Mesenchymal stem cell (in vitro differentiated cells and primary cell): ENCODE measurements at regions not wholly inside any gene's neighbourhood (a gene's known extent, or its start where the extent isn't known, plus 50 kb on each side); places are given as distances from the start of the nearest gene placed in this dataset.

Source experiments
- DNase-seq: peaks from one replicate; pipeline ENCODE4 v3.0.0-alpha.2; 2013
- H2AFZ ChIP-seq: one replicate; pipeline ENCODE4 v1.6.1; 2013; ENCODE audit warnings: low read depth, mild to moderate bottlenecking, control low read depth, inconsistent platforms, low read length, moderate library complexity
- H2AK5ac ChIP-seq: 2 replicates; pipeline ENCODE4 v1.6.1; 2013; ENCODE audit warnings: low read length, moderate library complexity, mild to moderate bottlenecking, inconsistent platforms; ENCODE audit not compliant: severe bottlenecking
- H2BK120ac ChIP-seq: one replicate; pipeline ENCODE4 v1.6.1; 2013; ENCODE audit warnings: low read depth, mild to moderate bottlenecking, inconsistent platforms, low read length, moderate library complexity
- H2BK12ac ChIP-seq, 2 experiments: one replicate each; pipeline ENCODE4 v1.6.1; 2013; ENCODE audit warnings: inconsistent platforms in 2 of 2, low read length in 2 of 2, mild to moderate bottlenecking in 2 of 2, moderate library complexity in 2 of 2, control low read depth in 1 of 2
- H2BK15ac ChIP-seq: one replicate; pipeline ENCODE4 v1.6.1; 2013; ENCODE audit warnings: mild to moderate bottlenecking, low read depth, inconsistent platforms; ENCODE audit not compliant: poor library complexity, severe bottlenecking
- H2BK5ac ChIP-seq: 2 replicates; pipeline ENCODE4 v1.6.1; 2013; ENCODE audit warnings: low read depth, mild to moderate bottlenecking, low read length, control low read depth, inconsistent platforms; ENCODE audit not compliant: poor library complexity, severe bottlenecking
- H3K14ac ChIP-seq, 2 experiments: one replicate each; pipeline ENCODE4 v1.6.1; 2013; ENCODE audit warnings: inconsistent platforms in 2 of 2, low read length in 2 of 2, control low read depth in 1 of 2, mild to moderate bottlenecking in 1 of 2, moderate library complexity in 1 of 2
- H3K18ac ChIP-seq, 2 experiments: one replicate each; pipeline ENCODE4 v1.6.1; 2013; ENCODE audit warnings: inconsistent platforms in 2 of 2, low read length in 2 of 2, control low read depth in 1 of 2, low read depth in 1 of 2, mild to moderate bottlenecking in 1 of 2
- H3K23ac ChIP-seq, 2 experiments: one replicate each; pipeline ENCODE4 v1.6.1; 2013; ENCODE audit warnings: inconsistent platforms in 2 of 2, low read length in 2 of 2, mild to moderate bottlenecking in 2 of 2, moderate library complexity in 2 of 2, control low read depth in 1 of 2
- H3K27ac ChIP-seq: 2 replicates; pipeline ENCODE4 v1.5.1; 2013; ENCODE audit warnings: mild to moderate bottlenecking, moderate library complexity, low read length, control low read depth, inconsistent platforms; ENCODE audit not compliant: poor library complexity, severe bottlenecking
- H3K27me3 ChIP-seq, 2 experiments: 2 replicates each; pipeline versions ENCODE4 v1.6.1 to v1.7.0; 2013; ENCODE audit warnings: low read length in 2 of 2, mild to moderate bottlenecking in 2 of 2, moderate library complexity in 2 of 2, control low read depth in 1 of 2, inconsistent platforms in 1 of 2; ENCODE audit not compliant: control insufficient read depth in 1 of 2, insufficient read depth in 1 of 2
- H3K36me3 ChIP-seq, 2 experiments: 2 replicates each; pipeline versions ENCODE4 v1.6.1 to v1.7.0; 2013; ENCODE audit warnings: low read length in 2 of 2, control low read depth in 1 of 2, inconsistent platforms in 1 of 2, low read depth in 1 of 2, mild to moderate bottlenecking in 1 of 2; ENCODE audit not compliant: insufficient read depth in 2 of 2, control insufficient read depth in 1 of 2
- H3K4ac ChIP-seq, 2 experiments: one replicate each; pipeline ENCODE4 v1.6.1; 2013; ENCODE audit warnings: inconsistent platforms in 2 of 2, low read length in 2 of 2, mild to moderate bottlenecking in 2 of 2, moderate library complexity in 2 of 2, control low read depth in 1 of 2, low read depth in 1 of 2
- H3K4me1 ChIP-seq: 2 replicates; pipeline ENCODE4 v1.6.1; 2013; ENCODE audit warnings: low read depth, low read length, control low read depth; ENCODE audit not compliant: control insufficient read depth, insufficient read depth
- H3K4me2 ChIP-seq: 2 replicates; pipeline ENCODE4 v1.6.1; 2013; ENCODE audit warnings: low read length, mild to moderate bottlenecking, inconsistent platforms; ENCODE audit not compliant: poor library complexity, severe bottlenecking
- H3K4me3 ChIP-seq, 2 experiments: 2 replicates each; pipeline versions ENCODE4 v1.5.1 to v1.7.0; 2013; ENCODE audit warnings: low read length in 2 of 2, mild to moderate bottlenecking in 2 of 2, control low read depth in 1 of 2, low read depth in 1 of 2; ENCODE audit not compliant: insufficient read depth in 1 of 2
- H3K79me1 ChIP-seq: replicated peaks from 2 replicates; pipeline ENCODE4 v1.6.1; 2013; ENCODE audit warnings: mild to moderate bottlenecking, control low read depth, low read length, inconsistent platforms; ENCODE audit not compliant: poor library complexity, severe bottlenecking
- H3K9ac ChIP-seq: 2 replicates; pipeline ENCODE4 v1.7.0; 2013; ENCODE audit warnings: mild to moderate bottlenecking, low read length, moderate library complexity
- H3K9me3 ChIP-seq: 2 replicates; pipeline ENCODE4 v1.7.0; 2013; ENCODE audit warnings: mild to moderate bottlenecking, low read length; ENCODE audit not compliant: control insufficient read depth
- H4K8ac ChIP-seq: one replicate; pipeline ENCODE4 v1.6.1; 2013; ENCODE audit warnings: inconsistent platforms, mild to moderate bottlenecking, low read length, moderate library complexity
- H4K91ac ChIP-seq: one replicate; pipeline ENCODE4 v1.6.1; 2013; ENCODE audit warnings: mild to moderate bottlenecking, low read length, inconsistent platforms
- WGBS: methylation state at CpG from one replicate; pipeline ENCODE4 v1.1.7; 2013; ENCODE audit warnings: mixed read lengths; 5-methylcytosine and 5-hydroxymethylcytosine counted together

DNA sequence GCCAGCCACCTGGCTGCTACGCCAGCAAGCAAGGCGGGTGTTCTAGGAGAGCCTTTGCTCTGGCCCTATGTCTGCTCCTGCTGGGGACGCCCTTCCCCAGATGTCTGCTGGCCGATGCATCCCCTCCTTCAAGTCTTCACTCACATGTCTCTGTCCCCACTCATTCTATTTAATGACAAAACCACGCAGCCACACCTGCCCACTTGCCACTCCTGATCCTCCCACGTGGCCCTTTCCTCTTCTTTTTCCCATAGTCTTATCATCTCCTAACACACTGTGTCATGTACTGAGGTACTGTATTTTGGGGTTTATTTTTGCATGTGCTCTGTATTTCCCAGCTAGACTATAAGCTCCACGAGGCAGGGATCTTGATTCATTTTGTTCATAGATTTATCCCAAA, 62.0 kb upstream of the HRH2 start:
- 83% methylated on average over 7 of the region's 7 CpGs for WGBS
- no peak overlapping the region for H2BK12ac ChIP-seq
- H3K4me1 ChIP-seq: no peaks in the 10 kb centered on the region
- no peak overlapping the region for H3K27ac ChIP-seq
- H3K36me3 ChIP-seq: no peaks in the 10 kb centered on the region
- H3K4ac ChIP-seq: no peak overlapping the region
- no peak overlapping the region for H3K23ac ChIP-seq
- H4K8ac ChIP-seq: no peak overlapping the region
- no peak overlapping the region for H3K14ac ChIP-seq
- no peak overlapping the region for H3K18ac ChIP-seq
- H3K79me1 ChIP-seq: no peaks in the 10 kb centered on the region
- no peak overlapping the region for H2BK15ac ChIP-seq
- DNase-seq: no peak
- H4K91ac ChIP-seq: no peak overlapping the region
- no peak overlapping the region for H2AK5ac ChIP-seq
- H3K9me3 ChIP-seq: no peaks in the 10 kb centered on the region
- H3K9ac ChIP-seq: no peak overlapping the region
- no peak overlapping the region for H2BK120ac ChIP-seq
- no peak overlapping the region for H2BK5ac ChIP-seq
- no peak overlapping the region for H2AFZ ChIP-seq
- H3K4me3 ChIP-seq: no peak overlapping the region
- H3K27me3 ChIP-seq: no peaks in the 10 kb centered on the region
- no peak overlapping the region for H3K4me2 ChIP-seq

DNA sequence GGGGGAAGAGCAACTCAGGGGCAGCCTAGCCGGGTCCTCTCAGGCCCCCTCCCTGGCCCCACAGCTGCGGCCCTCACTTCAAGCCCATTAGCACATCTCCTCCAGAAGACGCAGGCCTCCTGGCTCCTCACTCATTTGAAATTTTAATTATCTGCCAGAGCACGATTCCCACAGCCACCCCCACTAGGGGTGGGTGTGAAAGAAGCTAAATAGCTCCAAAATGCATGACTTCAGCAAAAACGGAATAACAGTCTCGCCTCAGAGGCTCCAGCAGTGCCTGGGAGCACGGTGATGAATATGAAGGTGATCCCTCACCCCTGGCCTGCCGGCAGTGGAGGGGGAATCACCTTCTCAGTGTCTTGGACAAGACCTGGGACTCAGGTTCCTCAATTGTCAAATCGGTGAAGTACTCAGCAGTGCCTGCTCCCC, 61.1 kb upstream of the HRH2 start:
- no peak overlapping the region for H2BK12ac ChIP-seq
- H3K27me3 ChIP-seq: no peaks in the 10 kb centered on the region
- no peak overlapping the region for H3K4me2 ChIP-seq
- H3K4ac ChIP-seq: no peak overlapping the region
- no peaks in the 10 kb centered on the region for H3K4me1 ChIP-seq
- DNase-seq: no peak
- H4K91ac ChIP-seq: no peak overlapping the region
- no peak overlapping the region for H2AK5ac ChIP-seq
- no peak overlapping the region for H2AFZ ChIP-seq
- H4K8ac ChIP-seq: no peak overlapping the region
- H3K79me1 ChIP-seq: no peaks in the 10 kb centered on the region
- no peak overlapping the region for H2BK5ac ChIP-seq
- WGBS: 47% methylated on average over 6 of the region's 9 CpGs
- H3K36me3 ChIP-seq: no peaks in the 10 kb centered on the region
- H3K14ac ChIP-seq: no peak overlapping the region
- H3K18ac ChIP-seq: no peak overlapping the region
- no peak overlapping the region for H3K4me3 ChIP-seq
- no peak overlapping the region for H3K27ac ChIP-seq
- no peak overlapping the region for H2BK15ac ChIP-seq
- H3K9ac ChIP-seq: no peak overlapping the region
- no peak overlapping the region for H3K23ac ChIP-seq
- H2BK120ac ChIP-seq: no peak overlapping the region
- H3K9me3 ChIP-seq: no peaks in the 10 kb centered on the region

DNA sequence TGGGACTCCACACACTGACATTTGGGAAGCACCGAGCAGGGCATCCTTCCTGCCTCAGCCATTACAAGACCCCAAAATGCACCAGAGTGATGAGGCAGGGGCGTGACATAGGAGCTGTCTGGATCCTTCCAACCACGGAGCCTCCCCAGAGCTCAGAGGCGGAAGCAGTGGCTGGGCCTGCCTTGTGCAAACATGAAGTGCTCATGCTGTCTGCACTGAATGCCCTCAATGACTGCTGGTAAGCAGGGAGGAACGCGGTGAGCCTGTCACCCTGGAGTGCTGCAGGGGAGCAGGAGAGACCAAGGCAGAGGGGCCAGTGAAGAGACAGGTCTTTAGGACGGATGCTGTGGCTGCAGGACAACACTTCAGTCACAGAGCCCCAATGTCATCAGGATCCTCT, 60.2 kb upstream of the HRH2 start:
- Histone ChIP-seq H4K91ac (no peak overlapping the region), H2BK120ac (no peak overlapping the region), H3K27me3 (no peaks in the 10 kb centered on the region), H3K9ac (no peak overlapping the region), H3K9me3 (no peaks in the 10 kb centered on the region), H2BK15ac (no peak overlapping the region), H4K8ac (no peak overlapping the region), H2AFZ (no peak overlapping the region), H3K4me1 (no peaks in the 10 kb centered on the region), H3K27ac (no peak overlapping the region), H3K4ac (no peak overlapping the region), H3K36me3 (no peaks in the 10 kb centered on the region), H3K14ac (no peak overlapping the region), H3K79me1 (no peaks in the 10 kb centered on the region), H2BK12ac (no peak overlapping the region), H3K23ac (no peak overlapping the region), H3K18ac (no peak overlapping the region), H2BK5ac (no peak overlapping the region), H3K4me2 (no peak overlapping the region), H3K4me3 (no peak overlapping the region), H2AK5ac (no peak overlapping the region)
- no peak for DNase-seq
- 84% methylated on average over 7 of the region's 7 CpGs for WGBS

DNA sequence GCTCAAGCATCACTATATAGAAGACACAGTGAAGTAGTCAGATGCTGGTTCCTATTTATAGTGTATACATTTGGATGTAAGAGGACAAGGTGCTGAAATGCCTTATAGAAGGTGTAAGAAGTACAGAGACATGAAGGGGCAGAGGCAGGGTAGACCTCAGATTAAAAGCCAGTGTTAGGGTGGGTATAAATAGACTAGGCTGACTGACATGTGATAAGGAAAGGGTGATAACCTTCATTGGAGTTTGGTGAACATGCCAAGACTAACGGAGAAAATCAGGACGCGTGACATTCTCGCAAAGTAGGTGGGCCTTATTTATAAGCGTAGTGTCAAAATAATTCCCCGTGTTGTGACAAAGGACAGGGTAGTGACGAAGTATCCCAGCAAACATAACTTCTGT, 59.1 kb upstream of the HRH2 start:
- no peak overlapping the region for H2AK5ac ChIP-seq
- H4K8ac ChIP-seq: no peak overlapping the region
- H3K23ac ChIP-seq: no peak overlapping the region
- H2BK5ac ChIP-seq: no peak overlapping the region
- WGBS: 89% methylated on average over 7 of the region's 7 CpGs
- no peak overlapping the region for H3K4me2 ChIP-seq
- no peak overlapping the region for H4K91ac ChIP-seq
- no peak overlapping the region for H3K14ac ChIP-seq
- H3K9me3 ChIP-seq: no peaks in the 10 kb centered on the region
- no peaks in the 10 kb centered on the region for H3K79me1 ChIP-seq
- H3K27me3 ChIP-seq: no peaks in the 10 kb centered on the region
- no peak overlapping the region for H2AFZ ChIP-seq
- no peaks in the 10 kb centered on the region for H3K4me1 ChIP-seq
- no peak overlapping the region for H3K18ac ChIP-seq
- H2BK12ac ChIP-seq: no peak overlapping the region
- no peak overlapping the region for H3K9ac ChIP-seq
- H3K36me3 ChIP-seq: no peaks in the 10 kb centered on the region
- H3K27ac ChIP-seq: no peak overlapping the region
- no peak overlapping the region for H2BK120ac ChIP-seq
- H3K4ac ChIP-seq: no peak overlapping the region
- H3K4me3 ChIP-seq: no peak overlapping the region
- no peak for DNase-seq
- no peak overlapping the region for H2BK15ac ChIP-seq
